ENCODE measurements at regions not wholly inside any gene's neighbourhood (a gene's known extent, or its start where the extent isn't known, plus 50 kb on each side); places are given as distances from the start of the nearest gene placed in this dataset.

DNA sequence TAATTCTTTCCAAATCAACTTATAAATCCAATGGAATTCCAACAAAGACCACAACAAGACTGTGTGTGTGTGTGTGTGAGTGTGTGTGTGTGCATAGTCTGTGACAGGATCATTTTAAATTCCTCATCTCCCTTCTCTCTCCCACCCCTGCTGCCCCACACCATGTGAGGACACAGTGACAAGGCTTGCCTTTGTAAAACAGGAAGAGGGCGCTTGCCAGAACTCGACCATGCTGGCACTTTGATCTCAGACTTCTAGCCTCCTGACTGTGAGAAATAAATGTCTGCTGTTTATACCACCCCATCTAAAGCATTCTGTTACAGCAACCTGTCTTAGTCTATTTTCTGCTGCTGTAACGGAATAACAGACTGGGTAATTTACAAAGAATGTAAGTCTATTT, 99.1 kb downstream of the NSMCE3 start:
- Mint-ChIP-seq H3K27ac (no peak overlapping the region), H3K36me3 (no peaks in the 10 kb centered on the region), H3K4me3 (no peak overlapping the region), H3K4me1 (peaks cover 6% of the 10 kb centered on the region), H3K27me3 (peaks cover 52% of the 10 kb centered on the region), H3K9me3 (ENCODE audit: low read depth) (no peaks in the 10 kb centered on the region)
- no peak for DNase-seq
- ATAC-seq, result no peak
- CTCF ChIA-PET, result no interaction called here

All from activated CD8-positive, alpha-beta memory T cell treated with anti-CD3 and anti-CD28 coated beads, Interleukin-2, amount 10 ng/mL, durations not matched to agents 7 days and 5 days (primary cell).